ENCODE measurements at regions not wholly inside any gene's neighbourhood (a gene's known extent, or its start where the extent isn't known, plus 50 kb on each side); places are given as distances from the start of the nearest gene placed in this dataset.

DNA sequence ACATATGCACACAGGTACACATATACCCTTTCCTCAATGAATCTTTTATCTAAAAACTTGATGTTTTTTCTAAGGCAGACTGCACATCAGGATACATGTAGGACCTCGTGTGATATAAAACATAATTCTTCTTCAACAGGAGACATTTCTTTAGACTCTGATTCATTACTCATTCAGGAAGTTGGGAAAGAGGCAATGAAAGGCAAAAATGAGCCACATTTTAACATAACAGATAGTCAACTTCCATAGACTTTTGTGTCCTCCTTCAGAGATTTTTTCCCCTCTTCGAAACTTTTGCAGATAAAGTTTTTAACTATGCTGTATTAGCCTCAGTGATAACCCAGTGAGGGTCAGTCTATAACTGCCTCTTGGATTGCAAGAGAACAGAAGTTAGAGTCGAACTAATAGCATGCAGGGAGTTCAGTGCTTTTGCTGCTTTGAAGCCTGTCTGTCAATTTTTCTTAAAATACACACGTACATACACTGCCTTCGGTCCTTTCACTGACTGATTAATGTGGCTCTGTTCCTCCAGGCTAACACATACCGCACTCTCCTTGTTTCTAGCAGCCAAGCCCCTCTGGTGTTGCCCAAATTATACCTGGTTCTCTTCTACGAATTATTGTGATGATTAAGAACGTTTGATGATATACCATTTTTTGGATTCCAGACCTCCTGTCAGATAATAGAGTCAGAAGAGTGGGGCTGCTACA, 562.5 kb upstream of the MAP3K7 start:
- H3K4me3 ChIP-seq (ENCODE audit: low read depth, low read length): no peak overlapping the region
- no peak for DNase-seq (ENCODE audit: low read depth, low spot score)
- TF ChIP-seq, protein P1, sequence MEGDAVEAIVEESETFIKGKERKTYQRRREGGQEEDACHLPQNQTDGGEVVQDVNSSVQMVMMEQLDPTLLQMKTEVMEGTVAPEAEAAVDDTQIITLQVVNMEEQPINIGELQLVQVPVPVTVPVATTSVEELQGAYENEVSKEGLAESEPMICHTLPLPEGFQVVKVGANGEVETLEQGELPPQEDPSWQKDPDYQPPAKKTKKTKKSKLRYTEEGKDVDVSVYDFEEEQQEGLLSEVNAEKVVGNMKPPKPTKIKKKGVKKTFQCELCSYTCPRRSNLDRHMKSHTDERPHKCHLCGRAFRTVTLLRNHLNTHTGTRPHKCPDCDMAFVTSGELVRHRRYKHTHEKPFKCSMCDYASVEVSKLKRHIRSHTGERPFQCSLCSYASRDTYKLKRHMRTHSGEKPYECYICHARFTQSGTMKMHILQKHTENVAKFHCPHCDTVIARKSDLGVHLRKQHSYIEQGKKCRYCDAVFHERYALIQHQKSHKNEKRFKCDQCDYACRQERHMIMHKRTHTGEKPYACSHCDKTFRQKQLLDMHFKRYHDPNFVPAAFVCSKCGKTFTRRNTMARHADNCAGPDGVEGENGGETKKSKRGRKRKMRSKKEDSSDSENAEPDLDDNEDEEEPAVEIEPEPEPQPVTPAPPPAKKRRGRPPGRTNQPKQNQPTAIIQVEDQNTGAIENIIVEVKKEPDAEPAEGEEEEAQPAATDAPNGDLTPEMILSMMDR (IDR thresholded peaks at IDR 0.05; ENCODE audit: low read depth, low read length): no peak
- in situ Hi-C loops (cut with HindIII; ENCODE audit: low sequenced_read_pairs): no loop called here

DNA sequence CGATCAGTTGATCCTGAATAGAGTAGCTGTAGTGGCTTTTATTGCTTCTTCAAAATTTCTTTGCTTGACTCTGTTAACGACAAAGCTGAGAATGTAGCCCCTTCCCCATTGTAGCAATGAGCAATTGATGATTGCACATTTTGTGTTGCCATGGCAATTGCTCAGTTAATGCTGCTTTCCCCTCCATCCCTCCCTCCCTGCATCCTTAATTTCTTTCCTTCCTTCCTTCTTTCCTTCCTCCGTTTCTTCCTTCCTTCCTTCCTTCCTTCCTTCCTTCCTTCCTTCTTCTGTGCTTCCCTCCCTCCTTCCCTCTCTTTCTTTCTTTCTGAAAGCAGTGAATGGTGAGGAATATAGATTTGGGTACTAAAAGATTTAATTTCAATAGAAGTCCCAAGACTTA, 557.3 kb upstream of the MAP3K7 start:
- TF ChIP-seq, protein P1 (IDR thresholded peaks at IDR 0.05; ENCODE audit: low read depth, low read length): no peak
- no peak for DNase-seq (ENCODE audit: low read depth, low spot score)
- in situ Hi-C loops (cut with HindIII; ENCODE audit: low sequenced_read_pairs): no loop called here
- H3K4me3 ChIP-seq (ENCODE audit: low read depth, low read length): no peak overlapping the region

DNA sequence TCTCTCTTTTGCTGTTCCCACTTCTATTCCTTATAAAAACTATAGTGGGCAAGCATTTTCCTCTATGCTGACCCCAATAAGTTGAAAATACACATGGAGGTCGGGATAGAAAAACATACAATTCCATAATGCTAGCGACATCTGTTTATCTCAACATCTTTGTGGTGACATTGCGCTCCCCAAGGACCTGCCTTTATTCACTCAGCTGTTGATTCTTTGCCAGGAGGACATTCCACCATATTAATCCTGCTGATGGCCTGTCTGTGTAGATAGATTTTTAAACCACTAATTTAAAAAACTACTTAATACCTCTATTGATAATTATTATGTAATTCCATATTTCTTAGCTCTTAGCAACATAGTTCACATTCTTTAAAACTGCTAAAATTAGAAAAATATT, 555.3 kb upstream of the MAP3K7 start:
- in situ Hi-C loops (cut with HindIII; ENCODE audit: low sequenced_read_pairs): no loop called here
- TF ChIP-seq, protein P1 (IDR thresholded peaks at IDR 0.05; ENCODE audit: low read depth, low read length): no peak
- no peak overlapping the region for H3K4me3 ChIP-seq (ENCODE audit: low read depth, low read length)
- no peak for DNase-seq (ENCODE audit: low read depth, low spot score)

DNA sequence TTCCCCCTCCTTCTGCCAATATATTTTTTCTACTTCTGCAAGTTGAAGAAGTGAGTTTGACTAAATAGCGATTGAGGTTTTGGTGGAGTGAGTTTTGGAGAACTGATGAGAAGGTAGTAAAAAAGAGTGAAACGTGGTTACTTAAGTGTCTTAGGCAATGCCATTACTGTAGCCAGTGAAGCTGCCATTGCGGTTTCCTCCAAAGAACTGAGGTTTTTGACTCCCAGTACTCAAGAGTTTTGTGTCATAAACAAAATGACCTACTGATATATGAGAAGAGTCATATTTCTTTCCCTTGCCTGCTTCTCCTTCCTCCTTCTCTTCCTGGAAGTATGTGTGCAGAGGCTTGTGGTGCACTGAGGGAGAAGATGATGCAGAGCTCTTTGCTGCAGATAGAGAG, 554.5 kb upstream of the MAP3K7 start:
- H3K4me3 ChIP-seq (ENCODE audit: low read depth, low read length): no peak overlapping the region
- DNase-seq (ENCODE audit: low read depth, low spot score): no peak
- in situ Hi-C loops (cut with HindIII; ENCODE audit: low sequenced_read_pairs): no loop called here
- TF ChIP-seq, protein P1 (IDR thresholded peaks at IDR 0.05; ENCODE audit: low read depth, low read length): no peak

DNA sequence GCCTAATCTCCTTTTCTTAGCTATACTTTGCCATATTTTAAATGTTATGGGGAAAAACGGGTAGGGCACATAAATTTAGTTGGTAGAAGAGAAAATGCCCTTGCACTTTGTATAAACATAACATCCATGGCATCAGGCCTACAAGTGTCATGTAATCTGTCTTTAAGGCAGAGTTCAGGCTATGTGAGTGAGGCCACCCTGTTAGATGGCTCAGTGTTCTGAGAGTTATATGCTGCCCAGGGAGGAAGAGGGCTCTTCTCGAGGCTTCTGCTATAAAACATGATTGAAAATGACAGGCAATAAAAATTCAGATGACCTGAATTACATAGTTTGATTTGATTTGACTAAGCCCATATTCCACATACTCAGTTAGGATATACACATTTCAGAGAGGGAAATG, 553.6 kb upstream of the MAP3K7 start:
- in situ Hi-C loops (cut with HindIII; ENCODE audit: low sequenced_read_pairs): no loop called here
- TF ChIP-seq, protein P1 (IDR thresholded peaks at IDR 0.05; ENCODE audit: low read depth, low read length): no peak
- DNase-seq (ENCODE audit: low read depth, low spot score): no peak
- H3K4me3 ChIP-seq (ENCODE audit: low read depth, low read length): no peak overlapping the region

DNA sequence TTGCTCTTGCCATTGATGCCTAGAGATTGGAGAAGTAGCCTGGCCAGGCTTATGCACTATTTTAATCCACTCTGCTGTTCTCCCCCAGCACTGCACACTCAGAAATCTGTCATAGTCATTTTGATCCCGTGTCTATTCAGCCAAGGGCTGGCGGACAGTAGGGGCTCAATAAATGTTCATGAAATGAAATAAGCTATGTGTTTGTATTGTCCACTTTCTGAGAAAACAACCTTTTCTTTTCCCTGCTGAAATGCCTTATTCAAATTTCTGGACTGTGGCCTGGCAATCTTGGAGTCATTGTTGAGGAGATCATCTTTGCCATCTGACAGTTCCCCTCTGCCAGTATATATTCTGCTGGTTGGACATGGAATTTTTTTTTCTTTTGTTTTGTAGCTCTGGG, 550.4 kb upstream of the MAP3K7 start:
- DNase-seq (ENCODE audit: low read depth, low spot score): no peak
- in situ Hi-C loops (cut with HindIII; ENCODE audit: low sequenced_read_pairs): no loop called here
- TF ChIP-seq, protein P1 (IDR thresholded peaks at IDR 0.05; ENCODE audit: low read depth, low read length): no peak
- no peak overlapping the region for H3K4me3 ChIP-seq (ENCODE audit: low read depth, low read length)

All from astrocyte of the spinal cord (primary cell).